ENCODE measurements at regions not wholly inside any gene's neighbourhood (a gene's known extent, or its start where the extent isn't known, plus 50 kb on each side); places are given as distances from the start of the nearest gene placed in this dataset.
"Not testable (repeated sequence)": the region's sequence is repeated elsewhere in the genome, so short reads cannot be mapped to it uniquely, and the experiment has no call there.

GRCh38 chr5:145462525-145462924 lies 372.6 kb downstream of the PRELID2 start (continued):
- TF ChIP-seq CREB5 (CRISPR knock-in tag; IDR thresholded peaks at IDR 0.05; ENCODE audit: low read depth) (no peak), RARB (CRISPR knock-in tag; IDR thresholded peaks at IDR 0.05) (no peak), TOX (CRISPR knock-in tag; IDR thresholded peaks at IDR 0.05; ENCODE audit: borderline replicate concordance) (no peak), BACH2 (CRISPR knock-in tag; IDR thresholded peaks at IDR 0.05; ENCODE audit: borderline replicate concordance) (no peak)

- ATAC-seq, result no peak
- TF ChIP-seq ZFP3 (CRISPR knock-in tag; IDR thresholded peaks at IDR 0.05) (no peak), ISL1 (CRISPR knock-in tag; IDR thresholded peaks at IDR 0.05) (no peak), CSRNP3 (CRISPR knock-in tag; IDR thresholded peaks at IDR 0.05) (no peak), BACH2 (CRISPR knock-in tag; IDR thresholded peaks at IDR 0.05; ENCODE audit: borderline replicate concordance) (no peak), OSR1 (CRISPR knock-in tag; IDR thresholded peaks at IDR 0.05) (no peak), TCF4 (CRISPR knock-in tag; IDR thresholded peaks at IDR 0.05; ENCODE audit: borderline replicate concordance) (no peak)
Observed at GRCh38 chr5:145450286-145450885, 384.8 kb downstream of the PRELID2 start.

GRCh38 chr5:145449794-145450193 lies 385.3 kb downstream of the PRELID2 start:
- TF ChIP-seq ZNF70 (CRISPR knock-in tag; IDR thresholded peaks at IDR 0.05) (no peak), ESRRG (CRISPR knock-in tag; IDR thresholded peaks at IDR 0.05) (no peak), CSRNP3 (CRISPR knock-in tag; IDR thresholded peaks at IDR 0.05) (no peak), ISL1 (CRISPR knock-in tag; IDR thresholded peaks at IDR 0.05) (no peak), OSR1 (CRISPR knock-in tag; IDR thresholded peaks at IDR 0.05) (no peak), PATZ1 (CRISPR knock-in tag; IDR thresholded peaks at IDR 0.05; ENCODE audit: borderline replicate concordance) (no peak), GLIS3 (CRISPR knock-in tag; IDR thresholded peaks at IDR 0.05) (no peak)
- no peak for ATAC-seq

- not testable (repeated sequence) for ATAC-seq
Observed at GRCh38 chr5:145446875-145447274, 388.3 kb downstream of the PRELID2 start.

GRCh38 chr5:145446412-145446811 lies 388.7 kb downstream of the PRELID2 start:
- no peak for ATAC-seq
- no peak for TF ChIP-seq PATZ1 (CRISPR knock-in tag; IDR thresholded peaks at IDR 0.05; ENCODE audit: borderline replicate concordance)
- TF ChIP-seq TOX (CRISPR knock-in tag; IDR thresholded peaks at IDR 0.05; ENCODE audit: borderline replicate concordance), result no peak
- no peak for TF ChIP-seq CSDC2 (CRISPR knock-in tag; IDR thresholded peaks at IDR 0.05)
- TF ChIP-seq OSR1 (CRISPR knock-in tag; IDR thresholded peaks at IDR 0.05), result no peak

GRCh38 chr5:145445027-145445426 lies 390.1 kb downstream of the PRELID2 start:
- no peak for ATAC-seq
- TF ChIP-seq ZNF70 (CRISPR knock-in tag; IDR thresholded peaks at IDR 0.05) (no peak), BACH2 (CRISPR knock-in tag; IDR thresholded peaks at IDR 0.05; ENCODE audit: borderline replicate concordance) (no peak), TSHZ2 (CRISPR knock-in tag; IDR thresholded peaks at IDR 0.05) (no peak), PATZ1 (CRISPR knock-in tag; IDR thresholded peaks at IDR 0.05; ENCODE audit: borderline replicate concordance) (no peak), PPARA (CRISPR knock-in tag; IDR thresholded peaks at IDR 0.05; ENCODE audit: borderline replicate concordance) (no peak), ZFP3 (CRISPR knock-in tag; IDR thresholded peaks at IDR 0.05) (no peak), TOX (CRISPR knock-in tag; IDR thresholded peaks at IDR 0.05; ENCODE audit: borderline replicate concordance) (no peak), ZFP30 (CRISPR knock-in tag; IDR thresholded peaks at IDR 0.05) (no peak), OSR1 (CRISPR knock-in tag; IDR thresholded peaks at IDR 0.05) (no peak)
